Body of pancreas (tissue), 4 donors: ENCODE measurements at regions not wholly inside any gene's neighbourhood (a gene's known extent, or its start where the extent isn't known, plus 50 kb on each side); places are given as distances from the start of the nearest gene placed in this dataset.

Experiments
- POLR2A ChIP-seq, 3 donors: fragments of 450-650 bp; IDR thresholded peaks; one replicate each; pipeline ENCODE4 v1.6.1; 2016; ENCODE audit warnings: antibody characterized with exemption in 3 of 3, mild to moderate bottlenecking in 2 of 3
- TF ChIP-seq, protein P1 (sequence below), 7 experiments: fragments of 450-650 bp in 4 of 7; fragments of 200-600 bp in 3 of 7; sonication (generic) in 3 of 7; IDR thresholded peaks; one replicate each; pipeline ENCODE4 v1.5.1; 2016 to 2019; ENCODE audit warnings: antibody characterized with exemption in 7 of 7

GRCh38 chr18:73843455-73843854 lies 304.2 kb downstream of the FBXO15 start:
- TF ChIP-seq, protein P1, sequence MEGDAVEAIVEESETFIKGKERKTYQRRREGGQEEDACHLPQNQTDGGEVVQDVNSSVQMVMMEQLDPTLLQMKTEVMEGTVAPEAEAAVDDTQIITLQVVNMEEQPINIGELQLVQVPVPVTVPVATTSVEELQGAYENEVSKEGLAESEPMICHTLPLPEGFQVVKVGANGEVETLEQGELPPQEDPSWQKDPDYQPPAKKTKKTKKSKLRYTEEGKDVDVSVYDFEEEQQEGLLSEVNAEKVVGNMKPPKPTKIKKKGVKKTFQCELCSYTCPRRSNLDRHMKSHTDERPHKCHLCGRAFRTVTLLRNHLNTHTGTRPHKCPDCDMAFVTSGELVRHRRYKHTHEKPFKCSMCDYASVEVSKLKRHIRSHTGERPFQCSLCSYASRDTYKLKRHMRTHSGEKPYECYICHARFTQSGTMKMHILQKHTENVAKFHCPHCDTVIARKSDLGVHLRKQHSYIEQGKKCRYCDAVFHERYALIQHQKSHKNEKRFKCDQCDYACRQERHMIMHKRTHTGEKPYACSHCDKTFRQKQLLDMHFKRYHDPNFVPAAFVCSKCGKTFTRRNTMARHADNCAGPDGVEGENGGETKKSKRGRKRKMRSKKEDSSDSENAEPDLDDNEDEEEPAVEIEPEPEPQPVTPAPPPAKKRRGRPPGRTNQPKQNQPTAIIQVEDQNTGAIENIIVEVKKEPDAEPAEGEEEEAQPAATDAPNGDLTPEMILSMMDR (IDR thresholded peaks at IDR 0.05), result no peak
- TF ChIP-seq POLR2A (IDR thresholded peaks at IDR 0.05), result no peak
